Neuronal stem cell (in vitro differentiated cells): ENCODE measurements at regions not wholly inside any gene's neighbourhood (a gene's known extent, or its start where the extent isn't known, plus 50 kb on each side); places are given as distances from the start of the nearest gene placed in this dataset.

Experiments
- DNase-seq: peaks from one replicate; pipeline ENCODE4 v3.0.0-alpha.2; 2013; ENCODE audit warnings: low spot score
- H2AFZ ChIP-seq: one replicate; pipeline ENCODE4 v1.6.1; 2013; ENCODE audit warnings: mild to moderate bottlenecking, low read length, inconsistent platforms
- H2AK5ac ChIP-seq: 2 replicates; pipeline ENCODE4 v1.6.1; 2013; ENCODE audit warnings: low read depth, mild to moderate bottlenecking, inconsistent platforms, low read length, moderate library complexity, mixed read lengths
- H2BK120ac ChIP-seq: 2 replicates; pipeline ENCODE4 v1.6.1; 2013; ENCODE audit warnings: low read depth, mild to moderate bottlenecking, inconsistent platforms, low read length, moderate library complexity, mixed read lengths
- H2BK12ac ChIP-seq: one replicate; pipeline ENCODE4 v1.6.1; 2013; ENCODE audit warnings: low read length, inconsistent platforms
- H2BK15ac ChIP-seq: 2 replicates; pipeline ENCODE4 v1.6.1; 2013; ENCODE audit warnings: mild to moderate bottlenecking, low read length, inconsistent platforms, mixed read lengths
- H2BK5ac ChIP-seq: one replicate; pipeline ENCODE4 v1.6.1; 2013; ENCODE audit warnings: inconsistent platforms, mild to moderate bottlenecking, low read length, moderate library complexity
- H3K14ac ChIP-seq: one replicate; pipeline ENCODE4 v1.6.1; 2013; ENCODE audit warnings: low read length, inconsistent platforms
- H3K18ac ChIP-seq: 2 replicates; pipeline ENCODE4 v1.6.1; 2013; ENCODE audit warnings: low read length, inconsistent platforms
- H3K23ac ChIP-seq: 2 replicates; pipeline ENCODE4 v1.6.1; 2013; ENCODE audit warnings: low read depth, mild to moderate bottlenecking, mixed read lengths, low read length, inconsistent platforms; ENCODE audit not compliant: poor library complexity
- H3K27ac ChIP-seq: replicated peaks from 3 replicates; pipeline ENCODE4 v1.5.1; 2013; ENCODE audit warnings: low read length, inconsistent platforms
- H3K27me3 ChIP-seq, 3 experiments: 2 replicates each; pipeline ENCODE4 v1.6.1; 2013; ENCODE audit warnings: low read length in 3 of 3, mild to moderate bottlenecking in 2 of 3, inconsistent platforms in 1 of 3, low read depth in 1 of 3, mixed read lengths in 1 of 3, moderate library complexity in 1 of 3; ENCODE audit not compliant: control insufficient read depth in 3 of 3, insufficient read depth in 3 of 3
- H3K36me3 ChIP-seq, 2 donors: replicated peaks in 1 of 2; 2 replicates each; pipeline ENCODE4 v1.6.1; 2013; ENCODE audit warnings: low read length in 2 of 2; ENCODE audit not compliant: control insufficient read depth in 2 of 2, insufficient read depth in 2 of 2
- H3K4ac ChIP-seq: 2 replicates; pipeline ENCODE4 v1.6.1; 2013; ENCODE audit warnings: inconsistent platforms, mild to moderate bottlenecking, low read length, moderate library complexity
- H3K4me1 ChIP-seq, 2 donors: 1 replicate in 1 of 2; 2 replicates in 1 of 2; pipeline ENCODE4 v1.6.1; 2013; ENCODE audit warnings: low read length in 2 of 2, low read depth in 1 of 2; ENCODE audit not compliant: control insufficient read depth in 2 of 2, insufficient read depth in 1 of 2
- H3K4me2 ChIP-seq: one replicate; pipeline ENCODE4 v1.6.1; 2013; ENCODE audit warnings: mild to moderate bottlenecking, low read length, inconsistent platforms; ENCODE audit not compliant: insufficient read depth, poor library complexity, severe bottlenecking
- H3K4me3 ChIP-seq, 2 donors: 2 replicates each; pipeline ENCODE4 v1.5.1; 2013; ENCODE audit warnings: low read length in 2 of 2, mild to moderate bottlenecking in 2 of 2, inconsistent platforms in 1 of 2, moderate library complexity in 1 of 2
- H3K79me1 ChIP-seq: one replicate; pipeline ENCODE4 v1.6.1; 2013; ENCODE audit warnings: low read depth, mild to moderate bottlenecking, inconsistent platforms, low read length, moderate library complexity
- H3K9ac ChIP-seq: one replicate; pipeline ENCODE4 v1.6.1; 2013; ENCODE audit warnings: mild to moderate bottlenecking, low read depth, low read length, inconsistent platforms; ENCODE audit not compliant: poor library complexity
- H3K9me3 ChIP-seq, 2 donors: replicated peaks in 1 of 2; 2 replicates each; pipeline versions ENCODE3 to v1.6.1; 2013; ENCODE audit warnings: low read length in 2 of 2, mild to moderate bottlenecking in 2 of 2, inconsistent platforms in 1 of 2, low read depth in 1 of 2, mixed read lengths in 1 of 2, moderate library complexity in 1 of 2; ENCODE audit not compliant: control insufficient read depth in 2 of 2, insufficient read depth in 1 of 2
- H4K8ac ChIP-seq: one replicate; pipeline ENCODE4 v1.6.1; 2013; ENCODE audit warnings: low read depth, mild to moderate bottlenecking, inconsistent platforms, low read length, moderate library complexity
- H4K91ac ChIP-seq: one replicate; pipeline ENCODE4 v1.6.1; 2013; ENCODE audit warnings: low read length, low read depth, mild to moderate bottlenecking, inconsistent platforms; ENCODE audit not compliant: poor library complexity
- WGBS, 2 donors: extraction: QIAGEN DNeasy Blood & Tissue Kit; methylation state at CpG; one replicate each; pipeline ENCODE4 v1.1.7; 2013; ENCODE audit warnings: missing lambda C conversion rate in 2 of 2, mixed read lengths in 1 of 2; ENCODE audit not compliant: insufficient read length in 2 of 2, insufficient replicate concordance in 1 of 2; ENCODE audit errors: extremely low coverage in 2 of 2; 5-methylcytosine and 5-hydroxymethylcytosine counted together

DNA sequence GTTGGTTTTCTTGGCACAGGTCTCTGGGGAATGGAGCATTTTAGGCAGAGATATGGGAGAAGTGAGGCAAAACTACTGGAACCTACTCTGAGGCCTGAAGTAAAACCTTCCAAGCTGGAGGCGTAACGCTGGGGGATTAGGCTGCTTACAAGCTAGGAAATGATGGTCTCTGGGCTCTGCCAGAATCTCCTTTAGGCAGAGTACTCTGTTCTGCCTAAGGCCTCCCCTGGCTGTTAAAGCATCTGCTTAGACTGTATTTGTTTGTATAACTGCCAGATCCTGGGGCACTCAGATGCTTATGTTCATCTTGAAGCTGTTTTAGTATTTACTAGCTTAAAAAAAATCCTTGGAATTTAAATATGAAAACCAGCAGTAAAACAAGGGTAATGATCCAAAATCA, 822.2 kb downstream of the RPA4 start:
- Histone ChIP-seq H3K9ac (no peak overlapping the region), H3K4ac (no peak overlapping the region), H3K18ac (no peak overlapping the region), H3K36me3 (no peaks in the 10 kb centered on the region), H2BK5ac (no peak overlapping the region), H3K4me1 (no peaks in the 10 kb centered on the region), H2BK12ac (no peak overlapping the region), H4K91ac (no peak overlapping the region), H3K9me3 (no peaks in the 10 kb centered on the region), H3K14ac (no peak overlapping the region), H2AK5ac (no peak overlapping the region), H3K79me1 (no peaks in the 10 kb centered on the region), H3K23ac (no peak overlapping the region), H3K27ac (no peak overlapping the region), H3K4me2 (no peak overlapping the region), H3K27me3 (no peaks in the 10 kb centered on the region), H2BK15ac (no peak overlapping the region), H4K8ac (no peak overlapping the region), H2BK120ac (no peak overlapping the region), H3K4me3 (no peak overlapping the region), H2AFZ (no peak overlapping the region)
- no CpG with 5 or more reads among the region's 2 CpGs for WGBS, 2 donors
- DNase-seq = no peak

GRCh38 chrX:97714072-97714471, 830.4 kb downstream of the RPA4 start:
- Histone ChIP-seq H3K27me3 (no peaks in the 10 kb centered on the region), H3K4me2 (no peak overlapping the region), H2BK15ac (no peak overlapping the region), H3K79me1 (no peaks in the 10 kb centered on the region), H3K9me3 (no peaks in the 10 kb centered on the region), H3K27ac (no peak overlapping the region), H2AFZ (no peak overlapping the region), H2BK12ac (no peak overlapping the region), H3K14ac (no peak overlapping the region), H3K18ac (no peak overlapping the region), H3K4me1 (peaks cover 0 to 3% of the 10 kb centered on the region in 2 donors), H3K36me3 (no peaks in the 10 kb centered on the region), H3K4ac (no peak overlapping the region), H4K91ac (no peak overlapping the region), H3K4me3 (no peak overlapping the region), H2AK5ac (no peak overlapping the region), H4K8ac (no peak overlapping the region), H3K23ac (no peak overlapping the region), H3K9ac (no peak overlapping the region), H2BK5ac (no peak overlapping the region), H2BK120ac (no peak overlapping the region)
- DNase-seq = no peak

GRCh38 chrX:97728215-97728614, 844.5 kb downstream of the RPA4 start:
- H3K4me3 ChIP-seq = no peak overlapping the region
- no peak overlapping the region for H2AK5ac ChIP-seq
- H3K4me1 ChIP-seq = no peaks in the 10 kb centered on the region
- H3K9ac ChIP-seq = no peak overlapping the region
- H3K4ac ChIP-seq = no peak overlapping the region
- H3K27ac ChIP-seq = no peak overlapping the region
- H3K4me2 ChIP-seq = no peak overlapping the region
- no peaks in the 10 kb centered on the region for H3K27me3 ChIP-seq
- H2BK15ac ChIP-seq = no peak overlapping the region
- H2BK120ac ChIP-seq = no peak overlapping the region
- no peak overlapping the region for H2BK12ac ChIP-seq
- H2AFZ ChIP-seq = no peak overlapping the region
- H3K79me1 ChIP-seq = no peaks in the 10 kb centered on the region
- no peak for DNase-seq
- no peak overlapping the region for H3K23ac ChIP-seq
- H3K18ac ChIP-seq = no peak overlapping the region
- no peak overlapping the region for H4K91ac ChIP-seq
- no peaks in the 10 kb centered on the region for H3K36me3 ChIP-seq
- no peak overlapping the region for H3K14ac ChIP-seq
- no peak overlapping the region for H2BK5ac ChIP-seq
- peaks cover 0 to 3% of the 10 kb centered on the region in 2 donors for H3K9me3 ChIP-seq
- H4K8ac ChIP-seq = no peak overlapping the region
- WGBS, 2 donors = no CpG with 5 or more reads among the region's 2 CpGs

DNA sequence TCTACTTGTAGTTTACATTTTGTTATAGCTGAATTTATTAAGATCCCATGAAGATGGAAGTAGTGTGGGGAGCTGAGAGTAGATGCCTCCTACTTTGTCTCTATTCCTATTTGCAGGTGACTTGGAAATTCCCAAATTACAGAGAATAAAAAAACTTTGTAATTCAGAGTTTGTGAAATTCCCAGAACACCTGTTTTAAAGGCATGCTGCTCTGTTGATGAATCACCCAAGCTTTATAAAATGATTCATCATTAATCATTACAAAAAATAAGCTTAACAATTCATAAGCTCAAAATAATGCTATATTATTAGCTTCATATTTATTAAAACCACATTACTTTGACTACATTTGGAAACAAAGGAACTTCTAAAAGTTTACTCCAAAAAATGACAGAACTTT, 856.3 kb downstream of the RPA4 start:
- H3K36me3 ChIP-seq = no peaks in the 10 kb centered on the region
- no peak overlapping the region for H4K91ac ChIP-seq
- no peak overlapping the region for H2BK15ac ChIP-seq
- H2AFZ ChIP-seq = no peak overlapping the region
- H3K4me1 ChIP-seq = no peaks in the 10 kb centered on the region
- H3K4me3 ChIP-seq = no peak overlapping the region
- H3K9ac ChIP-seq = no peak overlapping the region
- no peak overlapping the region for H3K27ac ChIP-seq
- no peaks in the 10 kb centered on the region for H3K27me3 ChIP-seq
- no peak overlapping the region for H4K8ac ChIP-seq
- no peak overlapping the region for H2BK5ac ChIP-seq
- H3K4me2 ChIP-seq = no peak overlapping the region
- no peak overlapping the region for H3K23ac ChIP-seq
- peaks cover 0 to 9% of the 10 kb centered on the region in 2 donors for H3K9me3 ChIP-seq
- no peak overlapping the region for H2BK120ac ChIP-seq
- H2AK5ac ChIP-seq = no peak overlapping the region
- H3K4ac ChIP-seq = no peak overlapping the region
- no peak overlapping the region for H3K18ac ChIP-seq
- no peak for DNase-seq
- H3K14ac ChIP-seq = no peak overlapping the region
- H2BK12ac ChIP-seq = no peak overlapping the region
- H3K79me1 ChIP-seq = no peaks in the 10 kb centered on the region
